ENCODE measurements at regions not wholly inside any gene's neighbourhood (a gene's known extent, or its start where the extent isn't known, plus 50 kb on each side); places are given as distances from the start of the nearest gene placed in this dataset.

DNA sequence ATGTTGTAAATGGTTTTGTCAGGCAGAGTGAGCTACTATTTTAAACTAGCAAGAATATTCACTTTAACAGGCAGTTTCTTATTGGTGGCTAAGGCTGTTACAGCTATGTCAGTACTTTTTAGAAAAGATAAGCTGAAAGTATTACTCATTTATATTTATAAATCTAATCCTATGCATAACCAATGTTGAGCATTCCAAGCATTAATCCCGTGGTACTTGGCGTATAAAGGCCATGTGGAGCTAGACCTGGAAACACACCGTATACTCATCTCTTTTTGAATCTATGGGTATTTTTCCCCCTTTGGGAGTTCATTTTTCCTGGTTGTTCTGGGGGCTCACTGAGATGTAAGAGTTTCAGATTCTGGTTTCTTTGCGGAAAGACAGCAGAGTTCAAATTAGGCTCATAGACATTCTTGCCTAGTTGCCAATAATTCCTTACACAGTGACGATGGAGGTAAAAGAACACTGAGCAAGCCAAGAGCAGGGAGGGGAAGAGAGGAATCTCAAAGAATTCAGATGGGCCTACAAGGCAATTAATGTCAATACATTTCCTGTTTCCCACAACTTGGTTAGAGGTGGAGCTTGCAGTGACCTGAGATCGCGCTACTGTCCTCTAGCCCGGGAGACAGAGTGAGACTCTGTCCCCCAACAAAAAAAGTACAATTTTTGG is 211.5 kb downstream of the SOX4 start:
- H3K27ac ChIP-seq: peak overlapping the region in 1 of 4 donors; percentile 65

DNA sequence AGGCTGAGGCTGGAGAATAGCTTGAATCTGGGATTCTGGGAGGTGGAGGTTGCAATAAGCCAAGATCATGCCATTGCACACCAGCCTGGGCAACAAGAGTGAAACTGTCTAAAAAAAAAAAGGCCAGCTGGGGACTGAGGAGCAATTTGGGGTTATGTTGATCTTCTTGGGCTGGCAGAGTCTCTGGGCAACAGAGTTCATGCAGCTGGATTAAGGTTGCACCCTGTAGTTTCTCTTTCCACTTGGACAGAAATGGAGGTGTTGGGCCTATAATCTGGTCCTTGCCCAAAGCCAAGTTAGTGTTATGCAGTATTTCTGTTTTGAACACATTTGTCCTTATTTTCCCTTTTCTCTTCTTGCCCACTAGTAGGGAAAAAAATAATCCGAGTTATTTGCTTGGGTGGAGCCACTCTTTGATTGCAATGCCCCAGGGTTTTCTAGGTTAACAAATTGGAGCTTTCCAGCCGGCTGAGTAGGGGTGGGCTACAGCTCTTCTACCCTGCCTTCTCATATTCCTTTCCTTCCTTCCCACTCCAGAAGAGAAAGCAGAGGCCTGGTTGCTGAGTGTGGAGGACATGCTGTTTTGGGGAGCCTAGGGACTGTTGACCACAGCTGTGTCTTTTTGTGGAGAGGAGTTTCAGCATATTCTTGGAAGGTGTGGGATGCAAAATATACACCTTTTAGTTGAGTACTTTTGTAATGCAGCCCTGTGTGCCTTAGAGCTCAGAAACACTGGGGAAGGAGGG is 213.9 kb downstream of the SOX4 start:
- WGBS, 2 donors: 39 to 41% methylated on average over 2 of the region's 2 CpGs
- no peak for DNase-seq (ENCODE audit: low spot score in 2 of 2)
- Histone ChIP-seq H3K4me1 (peaks cover 0 to 29% (median 8%) of the 10 kb centered on the region in 4 donors), H3K36me3 (no peaks in the 10 kb centered on the region), H3K4me3 (no peak overlapping the region), H3K27ac (peak overlapping the region in 2 of 4 donors; percentile 66 to 73), H3K27me3 (no peaks in the 10 kb centered on the region), H3K9me3 (no peaks in the 10 kb centered on the region)
- TF ChIP-seq CTCF (IDR thresholded peaks at IDR 0.05) (no peak), POLR2A (IDR thresholded peaks at IDR 0.05) (no peak), EP300 (IDR thresholded peaks at IDR 0.05) (no peak)

More for the DNA sequence above, 211.5 kb downstream of the SOX4 start:
- 60 to 65% methylated on average over 8 of the region's 8 CpGs for WGBS, 2 donors
- H3K27me3 ChIP-seq: no peaks in the 10 kb centered on the region
- H3K9me3 ChIP-seq: no peaks in the 10 kb centered on the region
- DNase-seq (ENCODE audit: low spot score in 2 of 2): no peak
- no peak for TF ChIP-seq CTCF (IDR thresholded peaks at IDR 0.05)
- TF ChIP-seq EP300 (IDR thresholded peaks at IDR 0.05): no peak
- TF ChIP-seq POLR2A (IDR thresholded peaks at IDR 0.05): no peak
- H3K4me3 ChIP-seq: no peak overlapping the region
- peaks cover 0 to 42% (median 13%) of the 10 kb centered on the region in 4 donors for H3K4me1 ChIP-seq
- H3K36me3 ChIP-seq: no peaks in the 10 kb centered on the region

DNA sequence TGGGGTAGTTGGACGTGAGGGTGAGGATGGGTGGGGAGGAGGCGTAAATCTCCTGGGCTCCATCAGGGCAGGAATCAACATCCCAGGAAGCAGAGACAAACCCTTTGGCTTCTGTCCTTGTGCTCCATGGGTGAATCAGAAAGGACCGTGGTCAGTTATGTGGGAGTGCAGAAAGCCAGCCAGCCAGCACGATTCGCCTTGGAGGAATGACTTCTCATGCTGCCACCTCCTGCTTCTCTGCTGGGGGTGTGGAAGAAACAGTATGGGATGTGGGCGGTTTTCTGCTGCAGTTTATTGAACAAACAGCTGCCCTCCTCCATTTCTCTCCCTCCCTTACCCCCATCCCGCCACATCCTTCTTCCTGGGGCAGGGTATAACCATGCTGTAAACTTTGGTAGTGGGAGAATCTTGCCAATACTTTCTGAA is 214.5 kb downstream of the SOX4 start:
- H3K27ac ChIP-seq: peak overlapping the region in 2 of 4 donors; percentile 66 to 73
- no peak overlapping the region for H3K4me3 ChIP-seq
- H3K9me3 ChIP-seq: no peaks in the 10 kb centered on the region
- no peak for DNase-seq (ENCODE audit: low spot score in 2 of 2)
- peaks cover 0 to 28% (median 7%) of the 10 kb centered on the region in 4 donors for H3K4me1 ChIP-seq
- no peaks in the 10 kb centered on the region for H3K27me3 ChIP-seq
- TF ChIP-seq POLR2A (IDR thresholded peaks at IDR 0.05) (no peak), CTCF (IDR thresholded peaks at IDR 0.05) (no peak), EP300 (IDR thresholded peaks at IDR 0.05) (no peak)
- WGBS, 2 donors: 28 to 39% methylated on average over 7 of the region's 7 CpGs
- H3K36me3 ChIP-seq: no peaks in the 10 kb centered on the region

DNA sequence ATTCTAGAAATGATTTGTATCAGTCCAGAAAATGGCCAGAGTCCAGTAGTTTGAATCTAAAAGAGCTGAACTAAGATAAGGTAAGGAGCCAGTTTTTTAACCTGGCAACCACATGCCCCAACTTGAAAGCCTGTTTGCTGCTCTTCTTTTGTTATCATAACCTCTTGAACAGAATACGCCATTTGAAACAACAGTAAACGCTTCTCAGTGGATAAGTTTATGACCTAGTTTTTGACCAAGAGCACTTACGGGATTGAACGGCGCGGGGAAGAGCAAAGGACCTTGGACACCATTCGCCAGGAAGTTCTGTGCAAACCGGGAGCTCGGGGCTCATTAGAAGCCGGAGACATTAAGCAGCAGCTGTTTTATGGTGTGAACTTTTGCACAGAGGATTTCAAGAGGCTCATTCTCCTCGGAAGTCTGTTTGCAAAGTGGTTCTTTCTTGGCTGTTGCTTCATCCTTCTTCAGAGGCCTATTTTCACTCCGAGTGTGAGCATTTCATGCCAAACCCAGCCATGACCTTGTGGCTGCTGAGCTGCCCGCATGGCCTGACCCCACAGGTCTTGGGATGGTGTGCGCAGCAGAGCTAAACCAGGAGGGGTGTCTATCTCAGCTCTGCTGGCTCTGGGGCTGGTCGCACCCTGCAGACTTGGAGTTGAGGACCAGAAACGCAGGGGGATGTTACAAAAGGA is 215.1 kb downstream of the SOX4 start:
- H3K4me3 ChIP-seq: peak overlapping the region in 1 of 4 donors; percentile 11
- 14 to 18% methylated on average over 16 of the region's 16 CpGs for WGBS, 2 donors

More for the DNA sequence above, 215.1 kb downstream of the SOX4 start:
- Histone ChIP-seq H3K9me3 (no peaks in the 10 kb centered on the region), H3K36me3 (no peaks in the 10 kb centered on the region), H3K27me3 (no peaks in the 10 kb centered on the region), H3K4me1 (peaks cover 0 to 28% (median 7%) of the 10 kb centered on the region in 4 donors), H3K27ac (peak overlapping the region in 2 of 4 donors; percentile 66 to 73)
- TF ChIP-seq CTCF (IDR thresholded peaks at IDR 0.05) (no peak), EP300 (IDR thresholded peaks at IDR 0.05) (peak; percentile 8 to 39), POLR2A (IDR thresholded peaks at IDR 0.05) (no peak)
- peak in 1 of 2 donors; percentile 8 for DNase-seq (ENCODE audit: low spot score in 2 of 2)
